ENCODE measurements at regions not wholly inside any gene's neighbourhood (a gene's known extent, or its start where the extent isn't known, plus 50 kb on each side); places are given as distances from the start of the nearest gene placed in this dataset.

- no peaks in the 10 kb centered on the region for H3K27me3 ChIP-seq (ENCODE audit: insufficient read depth, low read depth, low read length)
- TF ChIP-seq RAD21 (conservative IDR thresholded peaks at IDR 0.05), result no peak
- TF ChIP-seq POLR2AphosphoS5 (IDR thresholded peaks at IDR 0.05), result no peak
- TF ChIP-seq, protein P1, sequence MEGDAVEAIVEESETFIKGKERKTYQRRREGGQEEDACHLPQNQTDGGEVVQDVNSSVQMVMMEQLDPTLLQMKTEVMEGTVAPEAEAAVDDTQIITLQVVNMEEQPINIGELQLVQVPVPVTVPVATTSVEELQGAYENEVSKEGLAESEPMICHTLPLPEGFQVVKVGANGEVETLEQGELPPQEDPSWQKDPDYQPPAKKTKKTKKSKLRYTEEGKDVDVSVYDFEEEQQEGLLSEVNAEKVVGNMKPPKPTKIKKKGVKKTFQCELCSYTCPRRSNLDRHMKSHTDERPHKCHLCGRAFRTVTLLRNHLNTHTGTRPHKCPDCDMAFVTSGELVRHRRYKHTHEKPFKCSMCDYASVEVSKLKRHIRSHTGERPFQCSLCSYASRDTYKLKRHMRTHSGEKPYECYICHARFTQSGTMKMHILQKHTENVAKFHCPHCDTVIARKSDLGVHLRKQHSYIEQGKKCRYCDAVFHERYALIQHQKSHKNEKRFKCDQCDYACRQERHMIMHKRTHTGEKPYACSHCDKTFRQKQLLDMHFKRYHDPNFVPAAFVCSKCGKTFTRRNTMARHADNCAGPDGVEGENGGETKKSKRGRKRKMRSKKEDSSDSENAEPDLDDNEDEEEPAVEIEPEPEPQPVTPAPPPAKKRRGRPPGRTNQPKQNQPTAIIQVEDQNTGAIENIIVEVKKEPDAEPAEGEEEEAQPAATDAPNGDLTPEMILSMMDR (IDR thresholded peaks at IDR 0.05; ENCODE audit: poor library complexity, severe bottlenecking), result no peak
- TF ChIP-seq MXI1 (conservative IDR thresholded peaks at IDR 0.05; ENCODE audit: poor library complexity, severe bottlenecking), result no peak
- TF ChIP-seq EZH2 (IDR thresholded peaks at IDR 0.05; ENCODE audit: borderline replicate concordance, insufficient read depth, low read length, poor library complexity, severe bottlenecking), result no peak
- no peak overlapping the region for H3K27ac ChIP-seq (ENCODE audit: low read length)
- no peak overlapping the region for H3K4me3 ChIP-seq (ENCODE audit: low read length)
- no peaks in the 10 kb centered on the region for H3K36me3 ChIP-seq (ENCODE audit: insufficient read depth, low read length)
- H3K9me2 ChIP-seq (ENCODE audit: insufficient read depth, low read length), result no peaks in the 10 kb centered on the region
- no peak overlapping the region for H3K9ac ChIP-seq (ENCODE audit: low read length)
- no peak overlapping the region for H3K4me2 ChIP-seq (ENCODE audit: low read length)
- no peaks in the 10 kb centered on the region for H3K79me2 ChIP-seq (replicated peaks; ENCODE audit: insufficient read depth, low read length)
- H3K9me3 ChIP-seq (ENCODE audit: low read length), result no peaks in the 10 kb centered on the region
- no peaks in the 10 kb centered on the region for H3F3A ChIP-seq (ENCODE audit: insufficient read depth, low read length, poor library complexity, severe bottlenecking)
- H4K20me1 ChIP-seq (ENCODE audit: insufficient read depth), result no peaks in the 10 kb centered on the region
- H2AFZ ChIP-seq (ENCODE audit: low read depth, low read length), result no peak overlapping the region
These were observed 638.9 kb downstream of the SPRY1 start for GRCh38 chr4:124035364-124036041.

DNA sequence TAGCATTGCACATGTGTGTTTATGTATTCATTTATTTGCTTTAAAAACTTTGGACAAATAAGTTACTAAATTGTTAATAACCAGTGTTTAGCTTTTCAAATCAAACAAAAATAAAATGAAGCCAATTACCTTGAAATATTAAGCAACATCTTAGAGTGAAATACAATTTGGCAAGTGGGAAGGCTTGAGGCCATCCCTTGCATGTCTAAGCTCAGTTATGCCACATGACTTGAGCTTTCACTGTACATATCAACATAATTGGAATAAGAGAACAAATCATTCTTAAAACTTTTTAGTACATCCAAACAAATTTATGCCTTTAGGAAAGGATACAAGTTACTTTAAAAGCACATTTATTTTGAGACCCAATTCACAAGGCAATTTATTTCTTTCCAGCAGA, 640.6 kb downstream of the SPRY1 start:
- Histone ChIP-seq H3K79me2 (replicated peaks; ENCODE audit: insufficient read depth, low read length) (no peaks in the 10 kb centered on the region), H3K9me2 (ENCODE audit: insufficient read depth, low read length) (no peaks in the 10 kb centered on the region), H3K36me3 (ENCODE audit: insufficient read depth, low read length) (no peaks in the 10 kb centered on the region), H3K4me2 (ENCODE audit: low read length) (no peak overlapping the region), H4K20me1 (ENCODE audit: insufficient read depth) (no peaks in the 10 kb centered on the region), H3K4me3 (ENCODE audit: low read length) (no peak overlapping the region), H2AFZ (ENCODE audit: low read depth, low read length) (no peak overlapping the region), H3F3A (ENCODE audit: insufficient read depth, low read length, poor library complexity, severe bottlenecking) (no peaks in the 10 kb centered on the region), H3K27me3 (ENCODE audit: insufficient read depth, low read depth, low read length) (no peaks in the 10 kb centered on the region), H3K27ac (ENCODE audit: low read length) (no peak overlapping the region), H3K9me3 (ENCODE audit: low read length) (no peaks in the 10 kb centered on the region), H3K9ac (ENCODE audit: low read length) (no peak overlapping the region)
- no peak for TF ChIP-seq POLR2AphosphoS5 (IDR thresholded peaks at IDR 0.05)

GRCh38 chr4:124044330-124044729, 647.7 kb downstream of the SPRY1 start:
- H3F3A ChIP-seq (ENCODE audit: insufficient read depth, low read length, poor library complexity, severe bottlenecking), result no peaks in the 10 kb centered on the region
- H3K27ac ChIP-seq (ENCODE audit: low read length), result no peak overlapping the region
- H3K9me3 ChIP-seq (ENCODE audit: low read length), result no peaks in the 10 kb centered on the region
- no peak overlapping the region for H3K9ac ChIP-seq (ENCODE audit: low read length)
- no peaks in the 10 kb centered on the region for H3K9me2 ChIP-seq (ENCODE audit: insufficient read depth, low read length)
- no peaks in the 10 kb centered on the region for H3K79me2 ChIP-seq (replicated peaks; ENCODE audit: insufficient read depth, low read length)
- no peak overlapping the region for H2AFZ ChIP-seq (ENCODE audit: low read depth, low read length)
- TF ChIP-seq MXI1 (conservative IDR thresholded peaks at IDR 0.05; ENCODE audit: poor library complexity, severe bottlenecking) (no peak), EP300 (conservative IDR thresholded peaks at IDR 0.05; ENCODE audit: poor library complexity, severe bottlenecking) (no peak), EZH2 (IDR thresholded peaks at IDR 0.05; ENCODE audit: borderline replicate concordance, insufficient read depth, low read length, poor library complexity, severe bottlenecking) (no peak), RAD21 (conservative IDR thresholded peaks at IDR 0.05) (no peak), POLR2AphosphoS5 (IDR thresholded peaks at IDR 0.05) (no peak), TAF1 (IDR thresholded peaks at IDR 0.05; ENCODE audit: low read depth) (no peak), SMC3 (conservative IDR thresholded peaks at IDR 0.05; ENCODE audit: poor library complexity) (no peak)
- TF ChIP-seq, protein P2, sequence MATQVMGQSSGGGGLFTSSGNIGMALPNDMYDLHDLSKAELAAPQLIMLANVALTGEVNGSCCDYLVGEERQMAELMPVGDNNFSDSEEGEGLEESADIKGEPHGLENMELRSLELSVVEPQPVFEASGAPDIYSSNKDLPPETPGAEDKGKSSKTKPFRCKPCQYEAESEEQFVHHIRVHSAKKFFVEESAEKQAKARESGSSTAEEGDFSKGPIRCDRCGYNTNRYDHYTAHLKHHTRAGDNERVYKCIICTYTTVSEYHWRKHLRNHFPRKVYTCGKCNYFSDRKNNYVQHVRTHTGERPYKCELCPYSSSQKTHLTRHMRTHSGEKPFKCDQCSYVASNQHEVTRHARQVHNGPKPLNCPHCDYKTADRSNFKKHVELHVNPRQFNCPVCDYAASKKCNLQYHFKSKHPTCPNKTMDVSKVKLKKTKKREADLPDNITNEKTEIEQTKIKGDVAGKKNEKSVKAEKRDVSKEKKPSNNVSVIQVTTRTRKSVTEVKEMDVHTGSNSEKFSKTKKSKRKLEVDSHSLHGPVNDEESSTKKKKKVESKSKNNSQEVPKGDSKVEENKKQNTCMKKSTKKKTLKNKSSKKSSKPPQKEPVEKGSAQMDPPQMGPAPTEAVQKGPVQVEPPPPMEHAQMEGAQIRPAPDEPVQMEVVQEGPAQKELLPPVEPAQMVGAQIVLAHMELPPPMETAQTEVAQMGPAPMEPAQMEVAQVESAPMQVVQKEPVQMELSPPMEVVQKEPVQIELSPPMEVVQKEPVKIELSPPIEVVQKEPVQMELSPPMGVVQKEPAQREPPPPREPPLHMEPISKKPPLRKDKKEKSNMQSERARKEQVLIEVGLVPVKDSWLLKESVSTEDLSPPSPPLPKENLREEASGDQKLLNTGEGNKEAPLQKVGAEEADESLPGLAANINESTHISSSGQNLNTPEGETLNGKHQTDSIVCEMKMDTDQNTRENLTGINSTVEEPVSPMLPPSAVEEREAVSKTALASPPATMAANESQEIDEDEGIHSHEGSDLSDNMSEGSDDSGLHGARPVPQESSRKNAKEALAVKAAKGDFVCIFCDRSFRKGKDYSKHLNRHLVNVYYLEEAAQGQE (IDR thresholded peaks at IDR 0.05; ENCODE audit: borderline replicate concordance), result no peak
- TF ChIP-seq, protein P1 (IDR thresholded peaks at IDR 0.05; ENCODE audit: poor library complexity, severe bottlenecking), result no peak
- H4K20me1 ChIP-seq (ENCODE audit: insufficient read depth), result no peaks in the 10 kb centered on the region
- H3K27me3 ChIP-seq (ENCODE audit: insufficient read depth, low read depth, low read length), result no peaks in the 10 kb centered on the region
- H3K4me3 ChIP-seq (ENCODE audit: low read length), result no peak overlapping the region
- H3K36me3 ChIP-seq (ENCODE audit: insufficient read depth, low read length), result no peaks in the 10 kb centered on the region
- no peak overlapping the region for H3K4me2 ChIP-seq (ENCODE audit: low read length)

All from neural cell (in vitro differentiated cells).